WTC11 (cell line): ENCODE measurements at regions not wholly inside any gene's neighbourhood (a gene's known extent, or its start where the extent isn't known, plus 50 kb on each side); places are given as distances from the start of the nearest gene placed in this dataset.

Experiments used
- CREB1 ChIP-seq: sonication (generic); formaldehyde crosslinking; IDR thresholded peaks from 2 replicates; pipeline ENCODE4 v1.8.0; 2023; ENCODE audit warnings: mild to moderate bottlenecking, missing genetic modification reagents
- ESRRA ChIP-seq: sonication (generic); formaldehyde crosslinking; IDR thresholded peaks from 2 replicates; pipeline ENCODE4 v1.8.1; 2022; ENCODE audit warnings: mild to moderate bottlenecking, missing genetic modification reagents, borderline replicate concordance
- FOXP1 ChIP-seq: sonication (generic); formaldehyde crosslinking; IDR thresholded peaks from 2 replicates; pipeline ENCODE4 v1.8.0; 2022; ENCODE audit warnings: missing genetic modification reagents, mild to moderate bottlenecking, moderate library complexity, borderline replicate concordance
- KAT7 ChIP-seq: sonication (generic); formaldehyde crosslinking; IDR thresholded peaks from 2 replicates; pipeline ENCODE4 v1.8.1; 2023; ENCODE audit warnings: missing genetic modification reagents, mild to moderate bottlenecking, borderline replicate concordance
- NFYB ChIP-seq: sonication (generic); formaldehyde crosslinking; conservative IDR thresholded peaks from 2 replicates; pipeline ENCODE4 v1.8.0; 2022; ENCODE audit warnings: low read depth, missing genetic modification reagents
- RORB ChIP-seq: fragments of 250-450 bp; sonication (Bioruptor Pico); IDR thresholded peaks from 2 replicates; pipeline ENCODE4 v1.9.0; 2021; ENCODE audit warnings: mild to moderate bottlenecking
- SOX15 ChIP-seq: fragments of 250-450 bp; sonication (Bioruptor Pico); IDR thresholded peaks from 2 replicates; pipeline ENCODE4 v1.9.0; 2021; ENCODE audit warnings: mild to moderate bottlenecking
- SP1 ChIP-seq: sonication (generic); formaldehyde crosslinking; conservative IDR thresholded peaks from 2 replicates; pipeline ENCODE4 v1.8.1; 2022; ENCODE audit warnings: missing genetic modification reagents
- TEAD4 ChIP-seq: sonication (generic); formaldehyde crosslinking; IDR thresholded peaks from 2 replicates; pipeline ENCODE4 v1.8.0; 2022; ENCODE audit warnings: mild to moderate bottlenecking, missing genetic modification reagents
- ZNF138 ChIP-seq: sonication (generic); formaldehyde crosslinking; conservative IDR thresholded peaks from 2 replicates; pipeline ENCODE4 v1.8.1; 2022; ENCODE audit warnings: mild to moderate bottlenecking, moderate library complexity, missing genetic modification reagents
- TF ChIP-seq, protein P1 (sequence below): fragments of 200-600 bp; IDR thresholded peaks from 2 replicates; pipeline ENCODE4 v1.8.0; 2022; ENCODE audit warnings: antibody characterized with exemption
- TF ChIP-seq, protein P2 (sequence below): sonication (generic); formaldehyde crosslinking; IDR thresholded peaks from 2 replicates; pipeline ENCODE4 v1.8.1; 2023; ENCODE audit warnings: mild to moderate bottlenecking, missing genetic modification reagents, moderate library complexity
- TF ChIP-seq, protein P3 (sequence below): sonication (generic); formaldehyde crosslinking; IDR thresholded peaks from 2 replicates; pipeline ENCODE4 v1.8.0; 2022; ENCODE audit warnings: mild to moderate bottlenecking, missing genetic modification reagents
- TF ChIP-seq, protein P4 (sequence below): sonication (generic); formaldehyde crosslinking; conservative IDR thresholded peaks from 2 replicates; pipeline ENCODE4 v1.8.1; 2022; ENCODE audit warnings: mild to moderate bottlenecking, missing genetic modification reagents

DNA sequence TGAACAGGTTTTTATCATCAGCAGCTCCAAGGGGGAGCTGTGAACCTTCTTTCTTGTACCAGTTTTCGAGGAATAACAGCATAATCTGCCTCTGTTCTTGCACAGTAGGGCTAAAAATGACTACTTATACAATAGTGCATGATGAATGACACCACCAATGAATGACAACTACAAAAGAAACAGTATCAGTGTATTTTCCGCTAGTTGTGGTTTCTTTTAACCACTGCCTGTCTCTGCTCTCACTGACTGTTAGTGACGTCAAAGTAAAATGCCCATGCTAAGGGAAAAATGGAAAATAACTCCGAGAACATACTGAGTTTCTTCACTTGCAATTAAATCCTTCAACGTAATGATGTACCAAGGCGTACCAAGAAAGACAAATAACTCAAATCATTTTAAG lies 294.9 kb downstream of the MAP2K6 start:
- TF ChIP-seq, protein P1, sequence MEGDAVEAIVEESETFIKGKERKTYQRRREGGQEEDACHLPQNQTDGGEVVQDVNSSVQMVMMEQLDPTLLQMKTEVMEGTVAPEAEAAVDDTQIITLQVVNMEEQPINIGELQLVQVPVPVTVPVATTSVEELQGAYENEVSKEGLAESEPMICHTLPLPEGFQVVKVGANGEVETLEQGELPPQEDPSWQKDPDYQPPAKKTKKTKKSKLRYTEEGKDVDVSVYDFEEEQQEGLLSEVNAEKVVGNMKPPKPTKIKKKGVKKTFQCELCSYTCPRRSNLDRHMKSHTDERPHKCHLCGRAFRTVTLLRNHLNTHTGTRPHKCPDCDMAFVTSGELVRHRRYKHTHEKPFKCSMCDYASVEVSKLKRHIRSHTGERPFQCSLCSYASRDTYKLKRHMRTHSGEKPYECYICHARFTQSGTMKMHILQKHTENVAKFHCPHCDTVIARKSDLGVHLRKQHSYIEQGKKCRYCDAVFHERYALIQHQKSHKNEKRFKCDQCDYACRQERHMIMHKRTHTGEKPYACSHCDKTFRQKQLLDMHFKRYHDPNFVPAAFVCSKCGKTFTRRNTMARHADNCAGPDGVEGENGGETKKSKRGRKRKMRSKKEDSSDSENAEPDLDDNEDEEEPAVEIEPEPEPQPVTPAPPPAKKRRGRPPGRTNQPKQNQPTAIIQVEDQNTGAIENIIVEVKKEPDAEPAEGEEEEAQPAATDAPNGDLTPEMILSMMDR, result no peak
- TF ChIP-seq, protein P2, sequence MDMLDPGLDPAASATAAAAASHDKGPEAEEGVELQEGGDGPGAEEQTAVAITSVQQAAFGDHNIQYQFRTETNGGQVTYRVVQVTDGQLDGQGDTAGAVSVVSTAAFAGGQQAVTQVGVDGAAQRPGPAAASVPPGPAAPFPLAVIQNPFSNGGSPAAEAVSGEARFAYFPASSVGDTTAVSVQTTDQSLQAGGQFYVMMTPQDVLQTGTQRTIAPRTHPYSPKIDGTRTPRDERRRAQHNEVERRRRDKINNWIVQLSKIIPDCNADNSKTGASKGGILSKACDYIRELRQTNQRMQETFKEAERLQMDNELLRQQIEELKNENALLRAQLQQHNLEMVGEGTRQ (CRISPR knock-in tag), result no peak
- TF ChIP-seq, protein P3, sequence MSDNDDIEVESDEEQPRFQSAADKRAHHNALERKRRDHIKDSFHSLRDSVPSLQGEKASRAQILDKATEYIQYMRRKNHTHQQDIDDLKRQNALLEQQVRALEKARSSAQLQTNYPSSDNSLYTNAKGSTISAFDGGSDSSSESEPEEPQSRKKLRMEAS, result no peak
- TF ChIP-seq SP1 (CRISPR knock-in tag) (no peak), ZNF138 (no peak), SOX15 (CRISPR knock-in tag) (no peak), CREB1 (CRISPR knock-in tag) (no peak), FOXP1 (CRISPR knock-in tag) (no peak), KAT7 (no peak), RORB (CRISPR knock-in tag) (no peak), NFYB (no peak), TEAD4 (CRISPR knock-in tag) (no peak), ESRRA (CRISPR knock-in tag) (no peak)
- TF ChIP-seq, protein P4, sequence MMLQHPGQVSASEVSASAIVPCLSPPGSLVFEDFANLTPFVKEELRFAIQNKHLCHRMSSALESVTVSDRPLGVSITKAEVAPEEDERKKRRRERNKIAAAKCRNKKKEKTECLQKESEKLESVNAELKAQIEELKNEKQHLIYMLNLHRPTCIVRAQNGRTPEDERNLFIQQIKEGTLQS (CRISPR knock-in tag), result no peak
